ENCODE measurements at regions not wholly inside any gene's neighbourhood (a gene's known extent, or its start where the extent isn't known, plus 50 kb on each side); places are given as distances from the start of the nearest gene placed in this dataset.

DNA sequence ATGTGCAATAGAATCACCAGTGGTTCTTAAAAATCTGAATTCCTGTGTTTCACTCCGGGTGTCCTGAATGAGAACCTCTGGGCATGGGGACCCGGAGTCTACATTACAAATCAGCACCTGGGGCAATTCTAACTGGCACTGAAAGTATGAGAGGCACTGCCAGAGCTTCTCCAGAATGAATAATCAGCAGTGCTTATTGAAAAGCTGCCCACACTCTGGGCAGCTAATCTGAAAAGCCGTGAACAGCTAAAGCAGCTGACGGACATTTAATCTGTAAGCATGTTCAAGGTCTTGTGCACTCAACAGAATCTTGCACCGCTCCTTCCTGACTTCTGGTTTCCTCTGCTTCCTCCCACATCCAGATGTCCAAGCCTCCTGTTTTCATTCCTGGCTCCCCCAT lies 113.3 kb upstream of the KIF5B start:
- DNase-seq (ENCODE audit: low read depth in 2 of 2): no peak

DNA sequence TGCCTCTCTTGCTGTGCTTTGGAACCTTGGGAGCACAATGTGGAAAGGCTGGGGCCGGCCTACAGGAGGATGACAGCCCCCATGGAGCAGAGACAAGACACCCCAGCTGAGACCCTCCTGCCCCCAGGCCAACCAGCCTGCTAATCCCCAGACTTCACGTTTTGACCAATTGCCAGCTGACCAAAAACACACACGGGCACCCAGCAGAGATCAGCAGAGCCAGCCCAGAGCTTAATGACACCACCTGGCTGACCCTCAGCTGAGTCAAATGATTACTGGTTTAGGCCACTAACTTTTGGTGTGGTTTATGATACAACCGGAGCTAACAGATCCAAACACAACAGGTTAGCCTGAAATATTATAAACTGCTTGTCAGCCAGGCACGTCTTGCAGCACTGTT lies 111.2 kb upstream of the KIF5B start:
- no peak for DNase-seq (ENCODE audit: low read depth in 2 of 2)

DNA sequence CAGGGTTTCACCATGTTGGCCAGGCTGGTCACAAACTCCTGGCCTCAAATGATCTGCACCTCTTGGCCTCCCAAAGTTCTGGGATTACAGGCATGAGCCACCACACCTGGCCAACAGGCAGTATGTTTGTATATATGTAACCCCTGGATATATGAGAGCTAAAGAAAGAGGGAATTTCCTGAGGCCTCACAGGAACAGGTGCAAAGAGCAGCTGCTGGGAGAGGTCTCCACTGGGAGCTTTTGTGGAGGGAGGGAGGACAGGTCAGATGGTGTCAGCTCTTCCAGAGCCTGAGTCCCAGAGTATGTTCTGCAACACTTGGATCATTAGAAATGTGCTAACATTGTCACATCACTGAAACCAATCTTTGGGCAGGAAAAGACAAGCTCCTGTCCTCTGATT lies 110.1 kb upstream of the KIF5B start:
- DNase-seq (ENCODE audit: low read depth in 2 of 2): no peak

DNA sequence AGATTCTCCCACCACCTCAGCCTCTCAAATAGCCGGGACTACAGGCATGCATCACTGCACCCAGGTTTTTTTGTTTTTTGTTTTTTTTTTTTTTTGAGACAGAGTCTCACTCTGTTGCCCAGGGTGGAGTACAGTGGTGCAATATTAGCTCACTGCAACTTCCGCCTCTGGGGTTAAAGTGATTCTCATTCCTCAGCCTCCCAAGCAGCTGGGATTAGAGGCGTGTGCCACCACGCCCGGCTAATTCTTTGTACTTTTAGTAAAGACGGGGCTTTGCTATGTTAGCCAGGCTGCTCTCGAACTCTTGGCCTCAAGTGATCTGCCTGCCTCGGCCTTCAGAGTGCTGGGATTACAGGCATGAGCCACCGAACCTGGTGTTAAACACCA lies 107.5 kb upstream of the KIF5B start:
- no peak for DNase-seq (ENCODE audit: low read depth in 2 of 2)

DNA sequence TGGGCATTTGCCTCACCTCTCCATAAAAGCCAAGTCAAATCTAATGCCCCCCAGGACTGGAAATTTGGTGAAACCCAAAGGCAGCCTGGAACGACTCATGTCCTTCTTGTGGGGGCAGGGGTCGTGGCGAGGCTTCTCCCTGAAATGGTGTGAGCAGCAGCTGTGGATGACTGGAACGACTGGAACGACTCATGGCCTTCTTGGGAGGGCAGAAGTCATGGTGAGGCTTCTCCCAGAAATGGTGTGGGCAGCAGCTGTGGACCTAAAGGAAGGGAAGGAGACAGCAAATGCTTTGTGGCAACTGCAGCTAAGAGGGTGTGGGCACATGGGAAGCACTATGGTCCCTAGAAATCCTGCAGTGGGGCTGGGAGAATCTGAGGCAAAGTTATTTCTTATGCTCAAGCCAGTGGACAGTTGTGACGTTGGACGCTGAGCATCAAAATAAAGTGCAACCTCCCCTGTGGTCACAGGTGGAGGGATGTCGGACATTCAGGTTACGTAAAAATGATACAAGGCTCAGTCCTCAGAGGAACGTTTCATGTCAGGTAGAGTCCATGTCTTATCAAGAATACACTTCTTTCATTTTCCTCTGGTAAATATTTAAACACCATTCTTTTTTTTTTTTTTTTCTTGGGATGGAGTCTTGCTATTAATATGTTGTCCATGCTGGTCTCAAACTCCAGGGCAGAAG lies 107.0 kb upstream of the KIF5B start:
- DNase-seq (ENCODE audit: low read depth in 2 of 2): no peak

DNA sequence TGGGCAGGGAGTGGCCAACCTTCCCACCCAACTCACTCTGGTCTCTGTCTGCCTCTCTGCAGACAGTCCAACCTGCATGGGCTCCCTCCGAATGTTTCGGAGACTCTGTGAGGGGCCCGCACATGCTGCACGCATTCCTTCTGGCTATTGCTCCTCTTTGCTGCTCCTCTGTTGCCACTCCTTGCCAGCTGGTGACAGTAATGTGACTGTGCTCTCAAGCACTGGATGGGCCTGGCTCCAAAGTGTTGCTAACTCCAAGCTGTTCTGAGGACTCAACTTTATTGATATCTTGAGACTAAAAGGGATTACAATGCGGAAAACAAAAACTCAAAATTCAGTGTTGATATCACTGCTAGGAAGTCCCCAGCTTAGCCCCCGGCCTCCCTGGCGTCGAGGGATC lies 105.4 kb upstream of the KIF5B start:
- DNase-seq (ENCODE audit: low read depth in 2 of 2): no peak

DNA sequence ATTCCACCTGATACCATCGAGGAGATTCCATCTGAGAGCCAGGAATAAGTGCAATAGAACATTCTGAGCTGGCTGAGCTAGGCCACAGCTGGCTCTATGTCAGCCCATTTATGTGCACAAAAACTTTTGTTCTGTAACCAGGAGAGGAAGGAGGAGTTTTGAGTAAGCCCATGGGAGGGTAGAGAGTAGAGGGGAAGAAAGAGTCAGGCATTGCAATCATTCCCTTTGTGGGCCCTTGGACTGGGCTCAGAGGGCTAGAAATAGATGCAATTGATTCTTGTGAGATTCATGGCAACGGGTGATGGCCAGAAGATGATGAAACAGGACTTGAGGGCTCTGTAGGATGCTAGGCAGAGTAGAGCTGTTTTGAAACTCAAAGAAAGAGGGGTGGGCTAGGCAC lies 104.6 kb upstream of the KIF5B start:
- DNase-seq (ENCODE audit: low read depth in 2 of 2): no peak

DNA sequence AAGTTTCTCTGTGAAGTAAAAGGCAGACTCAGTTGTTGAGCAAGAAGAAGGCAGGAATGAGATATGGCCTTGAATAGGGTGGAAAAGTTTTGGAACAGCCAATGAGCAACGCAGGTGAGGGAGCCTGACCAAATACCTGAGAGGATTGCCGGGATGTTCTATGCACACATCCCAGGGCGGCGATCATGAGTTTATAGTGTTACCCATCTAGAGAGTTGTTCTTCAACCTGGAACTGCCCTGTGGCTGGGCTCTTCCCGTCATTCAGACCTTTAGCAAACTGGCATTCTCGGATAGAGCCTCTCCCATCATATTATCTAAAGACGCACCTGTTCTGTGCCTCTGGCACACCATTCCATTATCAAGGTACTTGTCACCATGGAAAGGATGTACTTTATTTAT lies 103.0 kb upstream of the KIF5B start:
- DNase-seq (ENCODE audit: low read depth in 2 of 2): no peak

DNA sequence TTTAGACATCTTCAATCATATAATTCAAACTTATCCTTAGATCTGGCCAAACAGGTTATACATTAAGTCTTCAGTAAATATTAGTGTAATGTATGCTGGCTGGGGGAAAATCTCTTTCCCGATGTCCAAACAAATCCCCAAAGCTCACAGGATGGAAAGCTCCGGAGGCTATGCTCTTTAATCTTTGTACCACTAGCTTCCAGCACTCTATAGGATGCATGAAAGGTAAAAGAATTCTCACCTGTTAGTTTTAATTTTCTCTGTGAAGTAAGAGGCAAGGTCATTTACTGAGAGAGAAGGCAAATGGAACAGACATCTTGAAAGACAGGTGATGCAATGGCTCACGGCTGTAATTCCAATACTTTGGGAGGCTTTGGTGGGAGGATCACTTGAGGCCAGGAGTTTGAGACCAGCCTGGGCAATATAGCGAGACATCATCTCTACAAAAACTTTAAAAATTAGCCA lies 99.8 kb upstream of the KIF5B start:
- no peak for DNase-seq (ENCODE audit: low read depth in 2 of 2)

DNA sequence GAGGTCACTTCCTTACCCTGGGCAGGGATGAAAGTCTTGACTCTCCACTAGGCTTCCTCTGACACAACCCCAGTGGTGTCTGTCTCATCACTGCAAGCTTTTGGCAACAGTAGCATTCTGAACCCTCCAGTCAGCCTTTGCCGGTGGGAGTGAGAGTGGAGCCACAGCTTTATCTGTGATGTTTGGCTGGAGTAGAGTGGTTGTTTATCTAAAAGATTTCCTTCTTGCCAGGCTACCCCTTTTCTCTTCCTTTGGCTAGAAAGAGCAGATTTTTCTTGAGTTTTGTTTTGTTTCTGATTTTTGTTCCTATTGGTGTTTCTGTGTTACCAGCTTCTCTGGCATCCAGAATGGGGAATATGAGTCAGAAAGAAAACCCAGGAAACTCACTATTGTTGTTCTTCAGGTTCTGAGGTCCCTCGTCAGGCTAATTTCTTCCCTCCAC lies 98.9 kb upstream of the KIF5B start:
- DNase-seq (ENCODE audit: low read depth in 2 of 2): no peak

DNA sequence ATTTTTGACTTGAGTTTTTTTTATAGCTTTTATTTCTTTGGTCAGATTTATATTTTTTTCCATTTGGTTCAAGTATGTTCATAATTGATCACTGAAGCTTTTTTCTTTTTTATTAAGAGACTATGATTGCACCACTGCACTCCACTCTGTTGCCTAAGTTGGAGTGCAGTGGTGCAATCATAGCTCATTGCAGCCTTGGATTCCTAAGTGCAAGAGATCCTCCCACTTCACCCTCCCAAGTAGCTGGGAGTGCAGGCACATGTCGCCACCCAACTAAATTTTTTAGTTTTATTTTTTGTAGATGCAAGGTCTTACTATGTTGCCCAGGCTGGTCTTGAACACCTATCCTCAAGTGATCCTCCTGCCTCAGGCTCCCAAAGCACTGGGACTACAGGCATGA lies 97.7 kb upstream of the KIF5B start:
- no peak for DNase-seq (ENCODE audit: low read depth in 2 of 2)

DNA sequence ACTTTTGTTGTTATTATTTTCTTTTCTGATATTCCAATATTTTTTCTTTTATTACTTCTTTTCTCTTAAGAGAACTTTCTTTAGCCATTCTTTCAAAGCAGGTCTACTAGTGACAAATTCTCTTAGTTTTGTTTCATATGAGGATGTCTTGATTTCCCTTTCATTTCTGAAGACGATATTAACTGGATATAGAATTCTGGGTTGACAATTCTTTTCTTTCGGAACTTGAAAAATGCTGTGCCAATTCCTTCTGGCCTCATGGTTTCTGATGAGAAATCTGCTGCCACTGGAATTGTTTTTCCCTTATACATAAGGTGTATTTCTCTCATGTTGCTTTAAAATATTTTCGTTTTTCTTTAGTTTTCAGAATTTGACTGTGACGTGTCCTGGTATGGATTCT lies 97.0 kb upstream of the KIF5B start:
- no peak for DNase-seq (ENCODE audit: low read depth in 2 of 2)

DNA sequence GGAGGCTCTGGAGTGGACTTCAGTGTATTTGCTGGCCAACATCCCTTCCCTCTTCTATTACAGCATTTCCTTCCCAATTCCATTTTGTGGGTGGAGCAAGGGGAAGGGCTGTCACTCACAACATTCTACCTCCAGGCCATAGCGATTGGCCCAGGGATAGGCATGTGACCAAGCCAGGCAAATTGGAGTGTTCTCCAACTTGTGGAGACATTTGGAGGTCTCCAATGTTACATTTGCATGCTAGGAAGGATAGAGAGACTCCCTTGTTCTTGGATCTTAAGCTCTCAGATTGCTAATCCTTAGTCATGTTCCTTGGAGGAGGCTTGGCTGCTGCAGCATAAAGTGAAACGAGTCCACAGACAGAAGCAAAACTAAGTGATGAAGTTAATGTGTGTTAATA lies 95.6 kb upstream of the KIF5B start:
- DNase-seq (ENCODE audit: low read depth in 2 of 2): no peak

DNA sequence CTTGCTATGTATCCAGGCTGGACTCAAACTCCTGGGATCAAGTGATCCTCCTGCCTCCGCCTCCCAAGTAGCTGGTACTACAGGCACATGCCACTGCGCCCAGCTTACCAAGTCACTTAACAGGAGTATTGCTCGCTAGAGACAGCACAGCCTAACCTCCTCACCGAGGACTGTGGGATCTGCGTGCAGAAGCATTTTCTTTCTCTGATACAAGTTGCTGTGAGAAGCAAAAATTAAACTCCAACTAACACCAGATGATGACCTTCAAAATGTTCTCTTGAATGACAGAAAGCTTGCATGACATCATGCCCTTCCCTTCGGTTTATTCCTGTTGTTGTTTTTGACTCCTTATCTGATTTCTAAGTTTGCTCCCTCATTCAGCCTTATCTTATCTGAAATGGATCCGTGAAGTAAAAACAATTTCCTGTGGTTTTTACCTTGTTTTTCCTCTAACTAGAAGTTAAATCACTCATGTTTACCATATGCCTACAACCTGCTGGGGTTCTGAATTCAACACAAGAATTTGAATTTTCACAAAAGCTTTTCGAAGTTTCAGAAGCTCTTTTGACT lies 94.4 kb upstream of the KIF5B start:
- DNase-seq (ENCODE audit: low read depth in 2 of 2): no peak

DNA sequence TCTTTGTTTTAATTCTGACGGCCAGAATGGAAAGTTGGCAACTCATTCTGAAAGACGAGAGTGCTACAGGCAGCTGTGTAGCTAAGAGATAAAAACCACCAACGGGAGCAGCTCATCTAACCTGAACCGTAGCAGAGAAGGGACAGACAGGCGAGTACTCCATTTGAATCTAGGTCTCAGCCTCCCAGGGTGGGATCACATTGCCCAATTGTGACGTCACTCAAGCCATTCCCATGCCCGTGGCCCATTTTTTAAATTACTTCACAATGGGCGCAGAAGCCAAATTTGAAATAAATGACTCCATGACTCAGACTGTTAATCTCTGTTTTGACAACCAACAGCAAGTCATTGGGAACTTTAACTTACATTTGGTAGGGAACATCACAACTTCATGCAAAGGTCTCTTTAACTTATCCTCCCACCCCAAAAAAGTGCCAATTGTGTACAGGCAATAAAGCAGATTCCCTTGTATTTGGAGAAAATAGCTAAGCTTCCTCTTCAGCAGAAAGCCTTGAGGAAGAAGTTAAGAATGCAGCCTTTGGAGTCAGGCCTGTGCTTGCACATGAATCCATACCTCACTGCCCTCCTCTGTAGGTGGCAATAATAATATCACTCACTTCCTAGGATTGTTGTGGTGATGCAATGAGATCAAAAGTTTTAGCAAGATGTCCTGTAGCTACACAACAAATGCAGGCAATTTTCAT lies 93.2 kb upstream of the KIF5B start:
- no peak for DNase-seq (ENCODE audit: low read depth in 2 of 2)

DNA sequence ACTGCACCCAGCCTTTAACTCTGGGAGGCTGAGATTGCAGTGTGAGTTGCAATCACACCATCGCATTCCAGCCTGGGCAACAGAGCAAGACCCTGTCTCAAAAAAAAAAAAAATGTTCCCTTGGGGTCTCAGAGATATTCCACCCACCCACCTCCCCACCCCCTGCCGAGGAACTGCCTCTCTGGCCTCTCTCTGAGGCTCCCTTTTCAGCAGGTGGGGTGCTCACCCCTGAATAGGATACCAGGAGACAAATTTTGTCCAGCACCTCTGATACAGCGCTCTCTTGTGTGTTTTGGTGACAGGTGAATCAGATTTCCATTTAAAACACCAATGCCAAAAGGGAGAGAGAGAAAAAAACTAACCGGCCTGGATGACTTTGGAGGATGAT lies 92.6 kb upstream of the KIF5B start:
- DNase-seq (ENCODE audit: low read depth in 2 of 2): no peak

DNA sequence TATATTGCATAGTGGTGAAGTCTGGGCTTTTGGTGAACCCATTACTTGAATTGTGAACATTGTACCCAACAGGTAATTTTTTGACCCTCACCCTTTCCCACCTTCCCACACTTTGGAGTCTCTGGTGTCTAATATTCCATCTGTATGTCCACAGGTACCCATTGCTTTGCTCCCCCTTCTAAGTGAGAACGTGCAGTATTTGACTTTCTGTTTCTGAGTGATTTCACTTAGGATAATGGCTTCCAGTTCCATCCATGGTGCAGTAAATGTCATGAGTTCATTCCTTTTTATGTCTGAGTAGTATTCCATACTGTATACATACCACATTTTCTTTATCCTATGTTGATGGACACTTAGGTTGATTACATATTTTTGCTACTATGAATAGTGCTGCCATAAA lies 91.5 kb upstream of the KIF5B start:
- no peak for DNase-seq (ENCODE audit: low read depth in 2 of 2)

DNA sequence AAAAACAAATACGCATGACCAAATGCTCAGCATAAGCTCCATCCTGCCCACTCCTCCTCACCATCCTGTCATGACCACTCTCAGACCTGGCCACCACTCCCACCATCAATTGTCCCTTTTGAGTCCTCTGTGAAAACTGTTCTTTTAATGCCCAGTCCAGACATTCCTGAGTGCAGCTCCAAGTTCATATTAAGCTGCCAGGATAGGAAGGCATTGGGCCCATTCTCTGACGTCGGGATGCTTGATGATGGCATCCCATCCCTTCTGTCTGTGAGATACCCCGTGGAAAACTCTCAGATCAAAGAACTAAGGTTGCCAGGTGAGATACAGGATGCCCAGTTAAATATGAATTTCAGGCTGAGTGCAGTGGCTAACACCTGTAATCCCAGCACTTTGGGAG lies 89.9 kb upstream of the KIF5B start:
- no peak for DNase-seq (ENCODE audit: low read depth in 2 of 2)

DNA sequence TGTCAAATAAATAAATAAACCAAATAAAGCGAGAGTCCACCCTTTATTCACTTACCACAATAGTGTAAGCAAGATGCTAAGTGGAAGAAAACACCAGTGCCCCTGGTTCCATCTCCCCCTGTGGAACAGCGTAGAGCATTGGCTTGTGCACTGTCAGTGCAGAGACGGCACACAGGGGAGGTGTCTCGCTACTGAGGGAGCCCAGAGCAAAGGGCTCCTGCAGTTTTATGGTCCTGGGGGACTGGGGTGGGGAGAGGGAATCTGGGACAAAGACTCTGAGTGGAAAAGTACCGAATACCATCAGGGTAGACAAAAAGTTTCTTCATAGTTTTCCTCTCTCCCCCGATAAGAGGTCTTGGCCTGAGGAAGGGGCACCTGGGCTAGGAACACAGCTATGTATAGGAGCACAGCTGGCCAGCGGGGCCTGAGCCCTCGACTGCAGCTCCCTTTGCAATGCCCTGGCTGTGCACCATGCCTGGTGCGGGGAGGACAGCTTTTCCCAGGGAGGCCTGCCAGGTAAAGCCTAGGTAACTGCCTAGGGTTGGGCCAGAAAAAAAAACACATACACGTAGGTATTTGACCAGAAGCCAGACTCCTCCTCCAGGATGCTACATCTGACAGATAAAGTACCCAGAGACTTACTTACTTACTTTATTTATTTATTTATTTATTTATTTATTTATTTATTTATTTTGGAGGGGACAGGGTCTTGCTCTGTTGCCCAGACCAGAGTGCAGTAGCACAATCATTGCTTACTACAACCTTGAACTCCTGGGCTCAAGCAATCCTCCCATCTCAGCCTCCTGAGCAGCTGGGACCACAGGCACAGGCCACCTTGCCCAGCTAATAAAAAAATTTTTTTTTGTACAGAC lies 88.8 kb upstream of the KIF5B start:
- no peak for DNase-seq (ENCODE audit: low read depth in 2 of 2)

DNA sequence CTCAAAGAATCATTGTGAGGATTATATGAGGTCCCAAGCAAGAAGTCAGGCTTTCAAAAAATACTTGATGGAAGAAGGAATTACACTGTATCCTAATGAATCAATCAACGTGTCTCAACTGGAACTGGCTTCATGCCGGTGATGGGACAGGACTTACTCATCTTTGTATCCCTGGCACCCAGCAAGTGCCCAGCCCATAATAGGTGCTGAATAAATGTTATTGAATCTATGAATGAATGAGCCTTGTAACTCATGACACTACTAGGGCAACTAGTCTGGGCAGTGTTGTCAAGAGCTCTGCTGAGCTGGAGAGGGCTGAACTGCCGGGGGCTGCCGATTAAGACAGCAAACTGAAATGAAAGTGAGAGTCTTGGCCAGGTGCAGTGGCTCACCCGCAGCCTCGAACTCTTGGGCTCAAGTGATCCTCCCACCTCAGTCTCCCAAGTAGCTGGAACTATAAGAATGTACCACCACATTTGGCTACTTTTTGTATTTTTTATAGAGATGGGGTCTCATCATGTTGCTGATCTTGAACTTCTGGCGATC lies 87.2 kb upstream of the KIF5B start:
- no peak for DNase-seq (ENCODE audit: low read depth in 2 of 2)

DNA sequence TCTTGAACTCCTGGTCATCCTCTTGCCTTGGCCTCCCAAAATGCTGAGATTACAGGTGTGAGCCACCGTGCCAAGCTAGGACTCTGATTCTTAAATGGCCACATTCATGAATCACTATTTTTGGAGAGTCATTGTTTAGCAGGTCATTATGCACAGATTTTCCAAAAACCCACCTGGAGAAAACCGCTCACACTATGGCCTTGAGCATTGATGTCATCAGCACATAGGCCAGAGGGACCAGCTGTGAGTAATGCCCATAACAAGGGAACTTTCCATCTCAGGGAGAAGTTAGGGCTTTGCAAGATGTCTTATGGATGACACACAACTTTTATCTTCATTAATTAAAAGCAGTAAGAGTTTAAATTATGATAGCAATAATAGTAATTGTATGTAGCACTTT lies 86.4 kb upstream of the KIF5B start:
- no peak for DNase-seq (ENCODE audit: low read depth in 2 of 2)

All from stimulated activated CD4-positive, alpha-beta T cell treated with anti-CD3 and anti-CD28 coated beads, Interleukin-1b, Interleukin-23, amount 100 ng/mL, for 1 hour (primary cell).